ENCODE measurements at regions not wholly inside any gene's neighbourhood (a gene's known extent, or its start where the extent isn't known, plus 50 kb on each side); places are given as distances from the start of the nearest gene placed in this dataset.

DNA sequence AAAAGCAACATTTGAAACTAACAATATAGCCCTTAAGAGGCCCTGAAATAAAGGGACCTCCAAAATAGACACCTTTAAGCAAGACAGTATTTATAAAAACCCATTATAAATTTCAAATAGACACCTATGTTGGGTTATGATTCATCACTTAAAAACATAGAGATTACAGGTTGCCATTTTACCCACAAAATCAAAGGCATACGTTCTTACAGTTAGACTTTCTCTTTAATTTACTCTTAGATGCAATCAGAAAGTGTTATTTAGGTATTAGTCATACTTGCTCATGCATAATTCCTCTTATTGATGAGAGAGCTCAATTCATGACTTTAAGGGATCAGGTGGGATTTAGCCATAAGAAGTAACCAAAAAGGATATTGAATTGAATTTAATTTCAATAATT, 51.5 kb upstream of the TMEM200A start:
- DNase-seq = no peak

DNA sequence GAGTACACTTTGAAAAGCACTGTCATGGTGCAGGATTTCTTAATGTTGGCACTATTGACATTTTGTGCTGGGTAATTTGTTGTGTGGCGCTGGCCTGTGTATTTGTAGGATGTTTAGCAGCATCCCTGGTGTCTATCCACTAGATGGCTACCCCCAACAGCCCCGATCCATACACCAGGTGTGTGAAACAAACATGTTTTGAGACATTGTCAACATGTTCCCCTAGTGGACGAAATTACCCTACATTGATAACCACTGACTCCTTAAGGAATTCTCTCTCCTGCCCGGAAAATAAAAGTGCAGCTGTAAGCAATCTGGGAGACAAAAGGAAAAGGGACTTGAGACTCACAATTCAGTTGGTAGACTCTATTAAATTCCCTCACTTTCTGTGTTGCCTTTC, 52.6 kb upstream of the TMEM200A start:
- no peak for DNase-seq

- DNase-seq = no peak
Observed at GRCh38 chr6:130309028-130309427, 56.8 kb upstream of the TMEM200A start.

GRCh38 chr6:130307752-130308361, 58.0 kb upstream of the TMEM200A start:
- peak; percentile 77 for DNase-seq

DNA sequence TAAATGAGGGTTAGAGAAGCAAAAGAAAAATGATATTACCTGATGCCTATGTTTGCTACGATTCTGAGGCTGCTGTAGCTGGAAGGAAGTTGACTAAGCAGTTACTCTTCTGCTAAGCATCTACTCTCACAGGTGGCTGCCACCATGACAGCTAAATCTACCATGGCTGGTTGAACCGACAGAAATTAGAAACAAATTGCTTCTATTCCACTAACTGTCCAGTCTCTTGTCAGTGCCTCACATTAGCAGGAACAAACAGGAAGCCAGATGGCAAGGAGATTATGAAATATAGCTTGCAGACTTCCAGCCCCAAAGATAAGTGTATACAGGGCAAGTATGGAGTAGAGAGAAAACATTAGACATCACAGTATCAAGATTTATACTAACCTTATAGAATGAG, 59.4 kb upstream of the TMEM200A start:
- peak; percentile 19 for DNase-seq

- no peak for DNase-seq
Observed at GRCh38 chr6:130303431-130303830, 62.4 kb upstream of the TMEM200A start.

GRCh38 chr6:130298258-130298657, 67.6 kb upstream of the TMEM200A start:
- no peak for DNase-seq

- no peak for DNase-seq
Observed at GRCh38 chr6:130296854-130297253, 69.0 kb upstream of the TMEM200A start.

- peak; percentile 62 for DNase-seq
Observed at GRCh38 chr6:130293800-130294199, 71.0 kb upstream of the SAMD3 start.

GRCh38 chr6:130288065-130288464, 65.3 kb upstream of the SAMD3 start:
- DNase-seq = no peak

GRCh38 chr6:130282234-130282995, 59.7 kb upstream of the SAMD3 start:
- no peak for DNase-seq

DNA sequence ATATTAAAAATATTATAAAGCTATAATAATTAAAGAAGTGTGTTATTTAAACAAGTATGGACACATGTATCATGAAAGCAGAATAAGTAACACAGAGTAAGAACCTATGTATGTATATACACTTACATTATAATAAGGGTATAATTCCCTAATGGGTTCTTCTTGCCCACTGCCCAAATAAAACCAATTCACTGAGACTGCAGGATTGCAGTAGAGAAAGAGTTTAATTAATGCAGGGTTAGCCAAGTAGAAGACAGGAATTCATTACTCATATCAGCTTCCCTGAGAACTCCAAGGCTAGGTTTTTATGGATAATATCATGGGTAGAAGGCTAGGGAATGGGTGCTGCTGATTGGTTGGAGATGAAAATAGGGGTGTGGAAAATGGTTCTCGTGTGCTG, 53.8 kb upstream of the SAMD3 start:
- DNase-seq = no peak

GRCh38 chr6:130274007-130274406, 51.3 kb upstream of the SAMD3 start:
- no peak for DNase-seq

Measured in kidney glomerular epithelial cell (primary cell).